ENCODE measurements at regions not wholly inside any gene's neighbourhood (a gene's known extent, or its start where the extent isn't known, plus 50 kb on each side); places are given as distances from the start of the nearest gene placed in this dataset.
A peak's percentile ranks its signal among the peaks of the same experiment; 100 is the strongest.
"Not testable (repeated sequence)": the region's sequence is repeated elsewhere in the genome, so short reads cannot be mapped to it uniquely, and the experiment has no call there.

DNA sequence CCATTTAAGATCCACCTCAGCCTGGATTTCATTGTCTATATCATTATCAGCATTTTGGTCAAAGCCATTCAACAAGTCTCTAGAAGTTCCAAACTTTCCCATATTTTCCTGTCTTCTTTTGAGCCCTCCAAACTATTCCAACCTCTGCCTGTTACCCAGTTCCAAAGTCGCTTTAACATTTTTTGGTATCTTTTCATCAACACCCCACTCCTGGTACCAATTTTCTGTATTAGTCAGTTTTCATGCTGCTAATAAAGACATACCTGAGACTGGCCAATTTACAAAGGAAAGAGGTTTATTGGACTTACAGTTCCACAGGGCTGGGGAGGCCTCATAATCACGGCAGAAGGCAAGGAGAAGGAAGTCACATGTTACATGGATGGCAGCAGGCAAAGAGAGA lies 982.9 kb downstream of the TAF11L14 start:
- DNase-seq: not testable (repeated sequence)

- DNase-seq: no peak
Observed at GRCh38 chr5:18630458-18631045, 996.3 kb downstream of the TAF11L14 start.

GRCh38 chr5:18652404-18653215 lies 1018.4 kb downstream of the TAF11L14 start:
- DNase-seq: peak; percentile 44

GRCh38 chr5:18653216-18653752 lies 1019.0 kb downstream of the TAF11L14 start:
- no peak for DNase-seq

- no peak for DNase-seq
Observed at GRCh38 chr5:18660511-18660910, 1026.3 kb downstream of the TAF11L14 start.

DNA sequence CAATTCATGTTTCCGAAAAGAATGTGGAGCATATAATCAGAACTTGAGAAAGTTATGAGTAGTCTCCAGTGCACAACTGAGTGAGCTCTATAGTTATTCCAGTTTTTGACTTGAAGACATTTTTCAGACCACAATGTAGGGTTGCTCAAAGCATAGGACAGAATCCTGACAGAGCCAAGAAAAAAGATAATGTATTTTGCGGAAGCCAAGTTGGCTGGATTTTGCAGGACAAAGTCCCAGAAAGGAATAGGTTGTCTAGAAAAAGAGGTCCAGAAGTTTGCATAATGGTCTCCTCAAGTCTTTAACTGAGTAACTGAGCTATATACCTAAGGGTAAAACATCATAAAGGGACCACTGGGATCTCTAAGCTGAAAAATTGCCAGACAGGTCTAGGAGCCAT lies 1028.0 kb downstream of the TAF11L14 start:
- DNase-seq: no peak

GRCh38 chr5:18674212-18674611 lies 1040.0 kb downstream of the TAF11L14 start:
- not testable (repeated sequence) for DNase-seq

- no peak for DNase-seq
Observed at GRCh38 chr5:18675041-18675440, 1040.8 kb downstream of the TAF11L14 start.

DNA sequence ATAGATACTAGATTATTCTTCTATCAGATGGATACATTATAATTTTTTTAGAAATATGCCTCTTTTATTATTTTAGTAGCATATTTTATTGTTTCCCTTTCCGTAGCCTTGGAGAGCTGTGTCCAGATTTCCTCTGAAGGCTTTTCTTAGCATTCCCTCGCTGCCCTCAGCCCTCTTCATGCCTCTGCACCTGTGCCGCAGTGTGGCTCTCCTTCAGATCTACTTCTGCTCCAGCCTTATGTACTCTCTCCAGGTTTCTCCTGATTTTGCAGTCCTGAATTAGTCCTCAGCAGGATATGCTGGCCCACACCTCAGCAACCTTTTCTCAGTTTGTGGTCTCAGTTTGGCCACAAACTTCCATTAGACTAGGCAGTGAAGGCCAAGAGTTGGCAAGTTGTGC lies 1052.0 kb downstream of the TAF11L14 start:
- DNase-seq: no peak

- DNase-seq: no peak
Observed at GRCh38 chr5:18687429-18687828, 1053.2 kb downstream of the TAF11L14 start.

- no peak for DNase-seq
Observed at GRCh38 chr5:18699681-18700080, 1065.4 kb downstream of the TAF11L14 start.

DNA sequence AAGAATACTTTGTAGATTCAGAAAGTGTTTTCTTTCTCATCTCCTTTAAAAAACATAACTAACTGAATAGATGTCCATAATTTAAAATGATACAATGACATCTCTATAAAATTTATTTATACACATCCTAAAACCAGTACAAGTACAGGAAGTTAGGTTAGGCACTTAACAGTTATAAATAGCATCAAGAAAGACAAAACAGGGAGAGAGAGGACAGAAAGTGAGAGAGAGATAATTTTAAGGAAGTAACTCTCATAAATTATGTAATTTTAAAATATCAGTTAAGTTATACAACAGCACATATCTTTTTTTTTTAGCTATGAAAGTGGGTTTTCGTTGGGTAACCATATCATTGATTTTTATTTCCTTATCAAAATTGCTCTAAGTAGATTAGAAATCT lies 1068.6 kb downstream of the TAF11L14 start:
- no peak for DNase-seq

DNA sequence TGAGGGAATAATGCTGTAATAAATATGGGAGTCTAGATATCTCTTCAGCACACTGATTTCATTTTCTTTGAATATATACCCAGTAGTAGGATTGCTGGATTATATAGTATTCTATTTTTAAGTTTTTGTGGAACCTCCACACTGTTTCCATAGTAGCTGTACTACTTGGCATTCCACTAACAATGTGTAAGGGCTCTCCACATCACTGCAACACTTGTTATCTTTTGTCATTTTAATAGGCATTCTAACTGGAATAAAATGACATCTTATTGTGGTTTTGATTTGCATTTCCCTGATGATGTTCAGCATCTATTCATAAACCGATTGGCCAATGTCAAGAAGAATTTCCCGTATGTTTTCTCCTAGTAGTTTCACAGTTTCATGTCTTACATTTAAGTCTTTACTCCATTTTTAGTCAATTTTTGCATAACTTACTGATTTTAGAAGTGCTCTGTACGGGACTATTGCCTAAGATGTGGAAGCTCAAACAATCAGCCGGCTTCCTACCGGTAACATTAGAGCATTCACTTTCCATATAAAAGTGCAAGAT lies 1078.8 kb downstream of the TAF11L14 start:
- no peak for DNase-seq

DNA sequence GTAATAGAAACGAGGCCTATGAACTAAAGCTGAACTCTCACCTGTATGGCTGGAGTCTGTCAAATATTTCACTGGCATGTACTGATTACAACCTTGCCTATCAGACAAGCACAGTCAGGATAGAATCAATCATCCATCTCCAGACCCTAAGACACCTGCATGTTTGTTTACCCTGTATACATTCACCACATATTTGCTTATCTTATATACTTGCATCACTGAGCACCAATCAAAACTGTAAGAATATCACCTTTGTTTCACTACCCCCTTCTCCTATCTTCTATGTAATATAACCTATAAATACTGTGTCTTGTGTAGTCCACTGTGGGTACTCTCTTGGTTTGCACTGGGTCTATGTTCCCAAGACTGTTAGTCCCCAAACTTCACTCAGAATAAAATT lies 1085.7 kb downstream of the TAF11L14 start:
- DNase-seq: no peak

GRCh38 chr5:18732556-18733479 lies 1098.6 kb downstream of the TAF11L14 start:
- DNase-seq: no peak

DNA sequence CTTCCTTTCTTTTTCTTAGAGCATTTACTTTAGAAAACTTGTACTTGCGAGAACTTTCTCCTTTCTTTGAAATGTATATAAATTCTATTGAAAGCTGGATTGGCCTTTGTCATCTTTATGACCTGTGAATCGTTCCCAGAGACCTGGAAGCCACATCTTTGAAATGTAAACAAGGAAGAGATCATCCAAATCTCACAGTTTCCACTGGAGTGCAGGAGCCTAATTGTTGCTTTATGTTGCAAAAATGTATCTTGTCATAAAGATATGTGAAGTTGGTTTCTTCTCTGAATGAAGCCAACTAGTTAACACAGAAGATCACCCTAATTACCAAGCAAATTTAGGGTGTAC lies 1101.8 kb downstream of the TAF11L14 start:
- DNase-seq: no peak

- not testable (repeated sequence) for DNase-seq
Observed at GRCh38 chr5:18736736-18737135, 1102.5 kb downstream of the TAF11L14 start.

DNA sequence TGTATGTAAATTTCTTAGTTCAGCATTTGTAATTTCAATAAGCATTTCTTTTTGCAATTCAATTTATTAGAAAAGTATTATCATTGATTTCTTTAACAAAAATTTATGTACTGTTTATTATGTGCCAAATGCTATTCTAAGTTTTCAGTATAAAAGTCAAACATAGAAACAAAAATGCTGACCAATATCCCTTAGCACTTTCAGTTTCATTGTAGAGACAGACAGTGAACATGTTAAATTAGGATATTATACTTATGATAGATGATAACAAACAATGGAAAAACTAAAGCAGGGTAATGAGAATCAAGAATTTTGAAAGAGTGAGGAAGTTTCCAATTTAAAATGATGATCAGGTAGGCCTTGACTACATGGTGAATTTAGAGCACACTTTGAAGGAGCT lies 1106.0 kb downstream of the TAF11L14 start:
- DNase-seq: no peak

DNA sequence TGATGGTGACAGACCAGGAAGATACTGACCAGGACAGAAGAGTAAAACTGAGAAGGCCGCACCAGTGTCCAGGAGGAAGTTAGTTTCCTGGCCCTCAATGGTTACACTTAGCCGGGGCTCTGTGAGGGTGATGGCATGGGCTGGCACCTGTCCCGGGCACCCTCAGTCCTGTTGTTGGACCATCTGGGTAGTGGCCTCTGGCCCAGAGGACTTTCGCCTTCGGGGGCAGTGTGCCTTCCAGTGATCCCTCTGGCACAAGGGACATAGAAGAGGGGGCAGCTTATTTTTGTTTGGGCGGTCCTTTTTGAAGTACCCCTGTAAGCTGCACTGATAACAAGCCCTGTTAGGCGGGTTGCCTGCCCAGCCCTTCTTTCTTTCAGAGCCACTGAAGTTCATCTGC lies 1108.6 kb downstream of the TAF11L14 start:
- no peak for DNase-seq

DNA sequence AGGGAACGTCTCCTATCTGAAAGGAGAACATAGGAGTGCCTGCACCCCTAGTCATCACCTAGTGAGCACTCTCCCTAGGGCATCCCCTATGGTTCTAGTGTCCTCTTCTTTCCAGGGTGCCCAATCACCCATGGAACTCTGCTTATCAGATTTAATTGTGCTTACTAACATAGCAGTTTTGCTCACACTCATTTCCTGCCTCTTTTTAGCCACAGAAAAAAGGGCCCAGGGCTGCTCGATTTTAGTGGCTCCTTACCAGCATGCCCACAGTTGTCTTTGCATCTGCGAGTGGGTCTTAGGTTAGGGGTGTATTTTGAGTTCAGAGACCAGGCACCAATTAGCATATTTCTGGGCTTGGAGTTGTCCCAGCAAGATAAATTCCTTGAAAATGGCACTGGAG lies 1110.2 kb downstream of the TAF11L14 start:
- DNase-seq: no peak

DNA sequence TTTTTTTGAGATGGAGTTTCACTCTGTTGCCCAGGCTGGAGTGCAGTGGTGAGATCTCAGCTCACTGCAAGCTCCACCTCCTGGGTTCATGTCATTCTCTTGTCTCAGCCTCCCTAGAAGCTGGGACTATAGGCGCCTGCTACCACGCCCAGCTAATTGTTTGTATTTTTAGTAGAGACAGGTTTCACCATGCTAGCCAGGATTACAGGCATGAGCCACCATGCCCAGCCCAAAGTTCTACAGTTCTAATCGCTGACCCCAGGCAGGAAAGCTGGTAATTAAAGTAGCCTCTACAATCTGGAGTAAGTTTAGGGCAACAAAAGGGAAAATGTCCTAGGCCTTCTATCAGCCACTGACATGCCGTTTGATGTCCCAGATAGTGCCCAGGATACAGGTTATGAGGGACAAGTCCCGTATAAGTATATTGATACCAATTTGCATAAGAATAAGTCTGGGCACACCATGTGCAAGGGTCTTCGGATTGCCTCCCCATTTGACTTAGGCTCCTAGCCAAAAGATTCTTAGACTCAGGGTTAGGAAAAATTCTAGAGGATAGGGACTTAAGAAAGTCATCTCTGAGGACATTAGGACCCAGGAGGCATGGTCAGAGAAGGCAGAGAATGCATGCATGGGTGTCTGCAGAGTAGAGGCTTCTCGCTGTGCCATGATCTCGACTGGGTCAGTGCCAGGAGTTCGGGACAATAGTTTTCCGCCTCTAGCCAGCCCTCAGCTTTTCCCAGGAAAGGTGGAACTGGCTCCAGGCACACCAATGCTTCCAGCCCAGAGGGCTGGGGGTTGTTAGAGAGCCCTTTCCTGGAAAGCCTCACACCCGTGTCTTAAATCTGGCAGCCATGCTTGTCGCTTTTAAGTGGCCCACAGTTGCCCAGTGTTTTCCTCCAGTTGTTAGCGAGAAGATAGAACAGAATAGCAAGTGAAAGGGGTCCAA lies 1111.1 kb downstream of the TAF11L14 start:
- no peak for DNase-seq

Data from NCI-H2171 (cell line).